HepG2 (cell line): ENCODE measurements at regions not wholly inside any gene's neighbourhood (a gene's known extent, or its start where the extent isn't known, plus 50 kb on each side); places are given as distances from the start of the nearest gene placed in this dataset.

Source experiments
- ARID3A ChIP-seq: IDR thresholded peaks from 2 replicates; pipeline ENCODE4 v1.6.1; 2012; ENCODE audit warnings: low read depth, low read length, improper control_type of control experiment
- FOXC1 ChIP-seq: sonication (generic); formaldehyde crosslinking; IDR thresholded peaks from 2 replicates; pipeline ENCODE4 v1.8.0; 2022; ENCODE audit warnings: mild to moderate bottlenecking, missing genetic modification reagents, borderline replicate concordance
- GPN1 ChIP-seq: sonication (generic); formaldehyde crosslinking; IDR thresholded peaks from 2 replicates; pipeline ENCODE4 v1.5.1; 2020; ENCODE audit warnings: missing genetic modification reagents, borderline replicate concordance
- ISX ChIP-seq: sonication (generic); formaldehyde crosslinking; conservative IDR thresholded peaks from 2 replicates; pipeline ENCODE4 v1.5.0; 2020; ENCODE audit warnings: missing genetic modification reagents
- KDM4B ChIP-seq: sonication (generic); formaldehyde crosslinking; IDR thresholded peaks from 2 replicates; pipeline ENCODE4 v1.4.0; 2020; ENCODE audit warnings: missing genetic modification reagents
- MBD4 ChIP-seq: IDR thresholded peaks from 2 replicates; pipeline ENCODE4 v1.6.1; 2012; ENCODE audit warnings: low read length, inconsistent platforms, borderline replicate concordance
- MXD4 ChIP-seq: IDR thresholded peaks from 2 replicates; pipeline ENCODE4 v1.6.1; 2016; ENCODE audit warnings: mild to moderate bottlenecking, missing biosample characterization, missing genetic modification reagents
- PAF1 ChIP-seq: IDR thresholded peaks from 2 replicates; pipeline ENCODE4 v1.6.1; 2016; ENCODE audit warnings: missing genetic modification reagents, missing compliant biosample characterization
- PCBP2 ChIP-seq: fragments of 200-400 bp; formaldehyde crosslinking; optimal IDR thresholded peaks from 2 replicates; pipeline ENCODE3; 2018; ENCODE audit warnings: low read length, low read depth; ENCODE audit not compliant: poor library complexity, severe bottlenecking
- SKI ChIP-seq: fragments of 450-650 bp; IDR thresholded peaks from one replicate; pipeline ENCODE4 v1.6.1; 2018; ENCODE audit warnings: mild to moderate bottlenecking; ENCODE audit not compliant: partially characterized antibody
- SRSF1 ChIP-seq: fragments of 200-400 bp; formaldehyde crosslinking; optimal IDR thresholded peaks from 2 replicates; pipeline ENCODE3; 2017; ENCODE audit warnings: mild to moderate bottlenecking, low read depth, low read length, moderate library complexity
- ZBTB33 ChIP-seq: sonication (generic); formaldehyde crosslinking; IDR thresholded peaks from 2 replicates; pipeline ENCODE4 v1.4.0; 2020; ENCODE audit warnings: missing genetic modification reagents
- ZFP37 ChIP-seq: sonication (generic); formaldehyde crosslinking; IDR thresholded peaks from 2 replicates; pipeline ENCODE4 v1.4.0; 2020; ENCODE audit warnings: missing genetic modification reagents, borderline replicate concordance
- ZNF17 ChIP-seq: sonication (generic); formaldehyde crosslinking; IDR thresholded peaks from 2 replicates; pipeline ENCODE4 v1.5.0; 2020; ENCODE audit warnings: mild to moderate bottlenecking, missing genetic modification reagents
- ZNF205 ChIP-seq: IDR thresholded peaks from 2 replicates; pipeline ENCODE4 v1.6.1; 2018; ENCODE audit warnings: missing biosample characterization, missing genetic modification reagents
- ZNF446 ChIP-seq: sonication (generic); formaldehyde crosslinking; IDR thresholded peaks from 2 replicates; pipeline ENCODE4 v1.5.0; 2020; ENCODE audit warnings: mild to moderate bottlenecking, missing genetic modification reagents
- ZNF552 ChIP-seq: sonication (generic); formaldehyde crosslinking; IDR thresholded peaks from 2 replicates; pipeline ENCODE4 v1.9.0; 2022; ENCODE audit warnings: missing genetic modification reagents, mild to moderate bottlenecking, borderline replicate concordance
- TF ChIP-seq, protein P1 (sequence below): sonication (generic); formaldehyde crosslinking; IDR thresholded peaks from 2 replicates; pipeline ENCODE4 v1.8.1; 2023; ENCODE audit warnings: mild to moderate bottlenecking, missing genetic modification reagents
- TF ChIP-seq, protein P2 (sequence below), 2 experiments: sonication (generic) in 1 of 2; formaldehyde crosslinking in 1 of 2; IDR thresholded peaks; 2 replicates each; pipeline versions ENCODE4 v1.4.0 to v1.6.1; 2016 to 2020; ENCODE audit warnings: borderline replicate concordance in 1 of 2, low read depth in 1 of 2, mild to moderate bottlenecking in 1 of 2, missing genetic modification reagents in 1 of 2
- TF ChIP-seq, protein P3 (sequence below): sonication (generic); formaldehyde crosslinking; IDR thresholded peaks from 2 replicates; pipeline ENCODE4 v1.5.0; 2020; ENCODE audit warnings: mild to moderate bottlenecking, low read depth, missing genetic modification reagents, borderline replicate concordance

DNA sequence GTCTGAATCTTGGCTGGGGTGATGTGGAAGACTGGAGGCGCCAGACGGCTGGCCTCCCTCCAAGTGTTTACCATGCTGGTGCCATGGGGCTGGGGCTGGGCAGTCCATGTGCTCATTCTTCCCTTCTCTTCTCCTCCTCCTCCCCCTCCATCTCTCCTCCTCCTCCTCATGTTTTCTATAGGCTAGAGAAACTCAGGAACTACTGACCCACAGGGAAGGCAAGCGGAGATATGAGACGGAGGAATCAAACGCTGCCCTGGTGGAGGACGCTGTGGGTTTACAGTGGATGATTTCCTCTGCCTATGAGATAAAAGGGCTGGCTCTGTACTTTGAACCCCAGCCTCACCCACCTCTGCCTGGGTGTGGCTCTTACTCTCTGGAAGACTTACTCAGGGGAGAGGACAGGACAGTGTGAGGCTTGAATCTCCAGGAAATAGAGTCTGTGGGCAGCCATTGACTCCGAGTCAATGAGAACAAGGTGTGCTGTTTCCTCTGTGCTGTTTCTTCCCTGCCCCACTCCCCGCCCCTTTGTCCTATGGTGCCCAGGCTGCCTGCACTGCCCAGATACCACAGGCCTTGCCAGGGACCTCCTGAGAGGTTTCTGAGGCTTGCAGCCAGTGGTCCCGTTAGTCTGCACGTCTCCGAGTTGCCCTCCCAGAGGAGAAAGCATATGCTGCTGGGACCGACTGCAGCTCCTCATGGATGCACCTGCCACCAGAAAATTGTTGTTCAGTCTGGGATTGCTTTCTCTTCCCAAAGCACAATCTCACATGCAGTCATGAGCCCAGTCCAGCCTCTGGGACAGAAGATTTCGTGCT lies 132.6 kb upstream of the ARHGAP5 start (continued):
- TF ChIP-seq ZBTB33 (CRISPR knock-in tag) (peak; percentile 34; the same call in 1 of the 2 replicates), ZNF552 (CRISPR knock-in tag) (no peak), SKI (no peak), KDM4B (CRISPR knock-in tag) (no peak; the same call in 1 of the 2 replicates), ZNF17 (CRISPR knock-in tag) (no peak), MBD4 (no peak), GPN1 (CRISPR knock-in tag) (no peak), ISX (0 out of 2 replicates have a peak, but pooled peaks have one; percentile 35), FOXC1 (CRISPR knock-in tag) (peak; percentile 74; the same call in 1 of the 2 replicates), ZNF205 (peak; percentile 41; the same call in 1 of the 2 replicates), ZNF446 (CRISPR knock-in tag) (no peak), MXD4 (CRISPR knock-in tag) (0 out of 2 replicates have a peak, but pooled peaks have one; percentile 16), SRSF1 (peak; percentile 17), PAF1 (CRISPR knock-in tag) (no peak), ZFP37 (CRISPR knock-in tag) (no peak; the same call in 1 of the 2 replicates), PCBP2 (no peak), ARID3A (0 out of 2 replicates have a peak, but pooled peaks have one; percentile 8)
- TF ChIP-seq, protein P1, sequence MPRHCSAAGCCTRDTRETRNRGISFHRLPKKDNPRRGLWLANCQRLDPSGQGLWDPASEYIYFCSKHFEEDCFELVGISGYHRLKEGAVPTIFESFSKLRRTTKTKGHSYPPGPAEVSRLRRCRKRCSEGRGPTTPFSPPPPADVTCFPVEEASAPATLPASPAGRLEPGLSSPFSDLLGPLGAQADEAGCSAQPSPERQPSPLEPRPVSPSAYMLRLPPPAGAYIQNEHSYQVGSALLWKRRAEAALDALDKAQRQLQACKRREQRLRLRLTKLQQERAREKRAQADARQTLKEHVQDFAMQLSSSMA (CRISPR knock-in tag): no peak
- TF ChIP-seq, protein P2, sequence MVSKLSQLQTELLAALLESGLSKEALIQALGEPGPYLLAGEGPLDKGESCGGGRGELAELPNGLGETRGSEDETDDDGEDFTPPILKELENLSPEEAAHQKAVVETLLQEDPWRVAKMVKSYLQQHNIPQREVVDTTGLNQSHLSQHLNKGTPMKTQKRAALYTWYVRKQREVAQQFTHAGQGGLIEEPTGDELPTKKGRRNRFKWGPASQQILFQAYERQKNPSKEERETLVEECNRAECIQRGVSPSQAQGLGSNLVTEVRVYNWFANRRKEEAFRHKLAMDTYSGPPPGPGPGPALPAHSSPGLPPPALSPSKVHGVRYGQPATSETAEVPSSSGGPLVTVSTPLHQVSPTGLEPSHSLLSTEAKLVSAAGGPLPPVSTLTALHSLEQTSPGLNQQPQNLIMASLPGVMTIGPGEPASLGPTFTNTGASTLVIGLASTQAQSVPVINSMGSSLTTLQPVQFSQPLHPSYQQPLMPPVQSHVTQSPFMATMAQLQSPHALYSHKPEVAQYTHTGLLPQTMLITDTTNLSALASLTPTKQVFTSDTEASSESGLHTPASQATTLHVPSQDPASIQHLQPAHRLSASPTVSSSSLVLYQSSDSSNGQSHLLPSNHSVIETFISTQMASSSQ (IDR thresholded peaks at IDR 0.05; ENCODE audit: low read depth): no peak
- TF ChIP-seq, protein P2 (CRISPR knock-in tag; IDR thresholded peaks at IDR 0.05; ENCODE audit: borderline replicate concordance): peak; percentile 46; the same call in 1 of the 2 replicates
- TF ChIP-seq, protein P3, sequence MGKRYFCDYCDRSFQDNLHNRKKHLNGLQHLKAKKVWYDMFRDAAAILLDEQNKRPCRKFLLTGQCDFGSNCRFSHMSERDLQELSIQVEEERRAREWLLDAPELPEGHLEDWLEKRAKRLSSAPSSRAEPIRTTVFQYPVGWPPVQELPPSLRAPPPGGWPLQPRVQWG (CRISPR knock-in tag): no peak
